Lower leg skin (tissue), 4 donors: ENCODE measurements at regions not wholly inside any gene's neighbourhood (a gene's known extent, or its start where the extent isn't known, plus 50 kb on each side); places are given as distances from the start of the nearest gene placed in this dataset.

ENCODE experiments used
- DNase-seq, 2 donors: peaks; one replicate each; pipeline ENCODE4 v3.0.0-alpha.2; 2019; ENCODE audit warnings: low spot score in 2 of 2
- H3K4me3 ChIP-seq: fragments of 200-600 bp; sonication (generic); 2 replicates; pipeline ENCODE4 v1.5.1; 2017; ENCODE audit warnings: mild to moderate bottlenecking, low read depth; ENCODE audit not compliant: poor library complexity, severe bottlenecking
- CTCF ChIP-seq, 3 donors: fragments of 450-650 bp; IDR thresholded peaks; one replicate each; pipeline ENCODE4 v1.5.1; 2016; ENCODE audit warnings: antibody characterized with exemption in 3 of 3, mild to moderate bottlenecking in 3 of 3, moderate library complexity in 2 of 3
- POLR2A ChIP-seq, 2 donors: fragments of 450-650 bp; IDR thresholded peaks; one replicate each; pipeline ENCODE4 v1.6.1; 2016 to 2017; ENCODE audit warnings: antibody characterized with exemption in 2 of 2, mild to moderate bottlenecking in 1 of 2, moderate library complexity in 1 of 2
- WGBS, 2 donors: methylation state at CpG; one replicate each; pipeline ENCODE4 v1.1.5; 2018; 5-methylcytosine and 5-hydroxymethylcytosine counted together
- intact Hi-C: fragments of 100-400 bp; cut with DNase I; formaldehyde crosslinking; loops from one replicate; pipeline ENCODE4 v1.15.0; 2023; ENCODE audit warnings: low total_unique reads

- no peak overlapping the region for H3K4me3 ChIP-seq
Observed at GRCh38 chrX:776529-777230, 146.1 kb downstream of the SHOX start.

DNA sequence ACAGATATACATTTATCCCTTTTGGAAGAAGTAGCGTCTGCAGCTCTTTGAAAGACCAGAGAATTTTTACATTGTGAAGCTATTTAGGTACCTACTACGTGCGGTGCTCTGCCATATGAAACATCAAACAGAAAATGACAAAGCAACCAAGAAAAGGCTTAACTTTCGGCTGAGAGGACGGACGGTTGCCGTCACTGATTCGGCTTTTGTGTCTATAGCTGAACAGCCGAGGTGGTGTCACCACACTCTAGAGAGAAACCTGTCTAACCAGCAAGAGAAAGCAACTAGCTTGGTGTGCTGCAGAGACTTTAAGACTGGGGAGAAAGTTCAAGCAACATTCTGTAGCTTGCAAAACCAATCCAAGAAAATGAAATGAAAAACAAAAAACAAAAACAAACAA is 145.5 kb downstream of the SHOX start:
- no peak overlapping the region for H3K4me3 ChIP-seq
- 66 to 75% methylated on average over 9 of the region's 9 CpGs for WGBS, 2 donors
- TF ChIP-seq CTCF (IDR thresholded peaks at IDR 0.05) (no peak), POLR2A (IDR thresholded peaks at IDR 0.05) (no peak)
- intact Hi-C loops: no loop called here
- DNase-seq: no peak

More at GRCh38 chrX:776529-777230, 146.1 kb downstream of the SHOX start:
- no peak for TF ChIP-seq CTCF (IDR thresholded peaks at IDR 0.05)
- TF ChIP-seq POLR2A (IDR thresholded peaks at IDR 0.05): no peak
- DNase-seq: no peak
- WGBS, 2 donors: 52 to 60% methylated on average over 14 of the region's 14 CpGs
- intact Hi-C loops: no loop called here

- DNase-seq: peak in 1 of 2 donors; percentile 21
- intact Hi-C loops: no loop called here
- H3K4me3 ChIP-seq: no peak overlapping the region
- WGBS, 2 donors: 47 to 55% methylated on average over 8 of the region's 8 CpGs
- TF ChIP-seq POLR2A (IDR thresholded peaks at IDR 0.05) (no peak), CTCF (IDR thresholded peaks at IDR 0.05) (no peak)
Observed at GRCh38 chrX:774536-774935, 143.9 kb downstream of the SHOX start.

- intact Hi-C loops: no loop called here
Observed at GRCh38 chrX:773292-774025, 142.9 kb downstream of the SHOX start.

DNA sequence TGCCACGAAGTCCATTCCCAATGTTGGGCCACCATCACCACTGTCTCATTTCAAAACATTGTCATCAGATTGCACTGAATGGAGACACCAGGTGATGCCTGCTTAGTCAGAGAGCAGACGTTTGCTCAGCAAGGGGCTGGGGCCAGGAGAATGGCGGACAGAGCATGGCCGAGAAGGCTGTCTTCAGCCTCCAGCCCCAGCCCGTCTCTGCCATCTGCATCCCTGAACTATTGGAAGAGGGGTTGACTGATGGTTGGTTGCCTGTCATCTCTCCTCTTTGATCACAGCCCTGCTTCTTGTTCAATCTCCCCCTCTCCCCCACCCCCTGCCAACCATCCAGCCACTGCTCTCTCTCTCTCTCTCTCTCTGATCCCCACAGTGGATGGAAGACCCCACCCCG is 140.9 kb downstream of the SHOX start:
- no peak for TF ChIP-seq POLR2A (IDR thresholded peaks at IDR 0.05)
- no peak for TF ChIP-seq CTCF (IDR thresholded peaks at IDR 0.05)
- 77 to 85% methylated on average over 6 of the region's 6 CpGs for WGBS, 2 donors
- H3K4me3 ChIP-seq: no peak overlapping the region
- DNase-seq: peak in 1 of 2 donors; percentile 15
- intact Hi-C loops: no loop called here

More at GRCh38 chrX:773292-774025, 142.9 kb downstream of the SHOX start:
- DNase-seq: no peak
- 80 to 88% methylated on average over 9 of the region's 9 CpGs for WGBS, 2 donors
- H3K4me3 ChIP-seq: no peak overlapping the region
- no peak for TF ChIP-seq POLR2A (IDR thresholded peaks at IDR 0.05)
- TF ChIP-seq CTCF (IDR thresholded peaks at IDR 0.05): no peak
